ENCODE measurements at regions not wholly inside any gene's neighbourhood (a gene's known extent, or its start where the extent isn't known, plus 50 kb on each side); places are given as distances from the start of the nearest gene placed in this dataset.
"Not testable (repeated sequence)": the region's sequence is repeated elsewhere in the genome, so short reads cannot be mapped to it uniquely, and the experiment has no call there.

DNA sequence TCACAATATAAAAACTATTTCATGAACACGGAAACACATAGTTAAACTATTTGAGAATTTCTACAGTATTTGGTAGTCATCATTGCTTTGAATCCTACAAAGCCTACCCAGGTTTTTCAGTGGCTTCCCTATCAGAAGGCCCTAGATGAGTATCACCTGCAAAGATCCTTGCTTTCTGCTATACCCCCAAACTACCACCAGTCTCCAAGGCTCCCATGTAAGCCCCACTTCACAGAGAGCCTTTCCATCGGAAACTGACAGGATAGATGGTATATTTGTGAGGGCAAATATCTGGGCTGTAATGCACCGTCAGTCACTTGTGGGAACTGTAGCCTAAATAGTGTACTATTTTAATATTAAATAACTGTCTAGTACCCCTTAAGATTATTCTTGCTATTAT, 674.3 kb downstream of the BRINP3 start:
- DNase-seq (ENCODE audit: low spot score) = no peak

GRCh38 chr1:189804352-189804751, 673.3 kb downstream of the BRINP3 start:
- no peak for DNase-seq (ENCODE audit: low spot score)

DNA sequence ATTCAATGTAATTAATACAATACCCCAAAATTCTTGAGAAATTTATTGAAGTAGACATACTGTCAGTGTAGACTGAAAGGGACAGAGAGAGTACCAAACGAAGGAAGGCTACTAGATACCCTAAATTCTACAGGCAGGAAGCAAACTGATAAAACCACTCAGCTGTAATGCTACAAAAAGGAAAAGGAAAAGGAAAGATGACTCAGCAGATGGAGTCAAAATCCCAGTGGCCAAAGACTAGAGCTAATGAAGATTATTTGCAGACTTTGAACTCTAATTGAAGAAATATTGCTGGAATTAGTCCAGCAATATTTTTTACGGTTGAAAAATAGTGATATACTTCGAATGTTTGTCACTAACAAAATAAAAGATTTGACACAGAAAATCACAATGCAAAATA, 671.9 kb downstream of the BRINP3 start:
- no peak for DNase-seq (ENCODE audit: low spot score)

DNA sequence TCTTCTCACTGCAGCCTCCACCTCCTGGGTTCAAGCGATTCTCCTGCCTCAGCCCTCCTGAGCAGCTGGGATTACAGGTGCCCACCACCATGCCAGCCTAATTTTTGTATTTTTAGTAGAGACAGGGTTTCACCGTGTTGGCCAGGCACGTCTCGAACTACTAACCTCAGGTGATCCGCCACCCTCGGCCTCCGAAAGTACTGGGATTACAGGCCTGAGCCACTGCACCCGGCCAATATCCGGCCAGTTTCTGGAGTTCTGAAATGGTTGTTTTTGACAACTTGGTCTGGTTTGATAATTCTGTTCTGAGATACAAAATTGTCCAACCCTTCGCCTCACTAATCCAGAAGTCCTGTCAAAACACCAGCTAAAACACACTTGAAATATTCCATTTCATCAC, 667.0 kb downstream of the BRINP3 start:
- DNase-seq (ENCODE audit: low spot score) = not testable (repeated sequence)

- no peak for DNase-seq (ENCODE audit: low spot score)
Observed at GRCh38 chr1:189811960-189812359, 665.7 kb downstream of the BRINP3 start.

- no peak for DNase-seq (ENCODE audit: low spot score)
Observed at GRCh38 chr1:189816558-189816957, 661.1 kb downstream of the BRINP3 start.

DNA sequence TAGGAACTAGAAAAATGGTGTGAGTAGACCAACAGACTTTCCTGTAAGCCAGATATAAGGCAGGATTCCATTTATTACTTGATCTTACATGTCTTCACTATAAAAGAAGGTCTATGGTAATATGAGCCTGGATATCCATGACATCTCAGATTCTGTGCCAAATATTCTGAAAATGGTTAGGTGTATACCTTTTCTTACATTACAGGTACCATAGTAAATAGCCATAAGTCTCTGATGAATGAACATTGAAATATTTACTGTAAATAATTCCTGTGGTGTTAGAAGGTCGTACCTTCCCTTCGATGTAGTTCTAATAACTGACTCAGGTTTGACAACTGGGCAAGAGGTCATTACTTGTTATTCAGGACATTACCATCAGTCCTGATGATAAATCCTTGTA, 657.9 kb downstream of the BRINP3 start:
- DNase-seq (ENCODE audit: low spot score) = no peak

DNA sequence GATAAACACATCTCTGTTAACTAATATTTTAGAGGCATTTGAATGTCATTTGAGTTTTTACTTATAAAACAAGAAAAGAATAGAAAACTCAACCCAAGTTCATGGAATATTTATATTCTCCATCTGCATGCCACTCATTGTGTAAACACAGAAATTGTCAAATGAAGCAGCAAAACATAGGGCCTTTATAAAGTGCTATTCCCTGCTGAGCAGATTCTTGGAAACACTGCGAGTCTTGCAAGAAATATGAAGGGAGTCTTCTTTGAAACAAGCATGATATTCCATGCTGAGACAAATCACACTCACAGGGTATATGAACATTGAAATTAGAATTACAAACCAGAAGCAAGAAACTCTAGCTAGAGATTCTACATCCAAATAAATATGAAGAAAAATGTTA, 655.8 kb downstream of the BRINP3 start:
- no peak for DNase-seq (ENCODE audit: low spot score)

DNA sequence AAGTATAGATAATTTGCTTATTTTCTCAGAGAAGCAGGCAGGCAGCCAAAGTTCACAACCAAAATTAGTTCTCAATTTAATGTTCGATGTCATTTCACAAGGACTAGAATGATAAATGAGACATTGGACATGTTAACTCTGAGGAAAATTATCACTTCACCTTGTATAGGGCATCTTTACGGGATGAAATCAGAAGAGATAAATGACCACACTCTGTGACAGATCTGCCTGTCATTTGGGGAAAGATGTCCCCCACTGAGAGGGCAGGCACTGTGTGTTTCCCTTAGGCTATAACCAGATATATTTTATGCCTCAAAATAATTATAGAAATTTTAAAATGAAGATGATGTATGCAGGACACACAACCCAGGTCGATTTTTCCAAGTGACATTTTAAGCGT, 642.9 kb downstream of the BRINP3 start:
- no peak for DNase-seq (ENCODE audit: low spot score)

GRCh38 chr1:189847613-189848012, 630.1 kb downstream of the BRINP3 start:
- DNase-seq (ENCODE audit: low spot score) = no peak

- no peak for DNase-seq (ENCODE audit: low spot score)
Observed at GRCh38 chr1:189851806-189852367, 625.8 kb downstream of the BRINP3 start.

GRCh38 chr1:189859385-189859977, 618.2 kb downstream of the BRINP3 start:
- no peak for DNase-seq (ENCODE audit: low spot score)

DNA sequence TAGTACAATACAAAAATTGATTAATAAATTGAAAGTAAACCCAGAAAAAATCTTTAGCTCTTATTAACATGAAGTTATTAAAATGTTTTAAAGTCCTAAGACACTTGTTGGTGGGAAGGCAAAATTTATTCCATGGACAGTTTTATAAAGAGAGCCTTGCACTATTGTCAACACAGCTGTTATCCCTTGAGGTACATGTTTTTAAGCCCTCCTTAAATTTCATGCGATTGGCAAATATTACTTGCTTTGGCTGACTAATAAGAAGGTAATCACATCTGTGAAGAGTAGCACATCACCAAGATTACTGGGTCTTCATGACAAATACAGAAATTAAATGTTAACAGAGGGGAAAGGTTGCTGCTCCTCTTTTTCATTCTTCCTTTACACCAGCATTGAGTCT, 611.1 kb downstream of the BRINP3 start:
- DNase-seq (ENCODE audit: low spot score) = no peak

DNA sequence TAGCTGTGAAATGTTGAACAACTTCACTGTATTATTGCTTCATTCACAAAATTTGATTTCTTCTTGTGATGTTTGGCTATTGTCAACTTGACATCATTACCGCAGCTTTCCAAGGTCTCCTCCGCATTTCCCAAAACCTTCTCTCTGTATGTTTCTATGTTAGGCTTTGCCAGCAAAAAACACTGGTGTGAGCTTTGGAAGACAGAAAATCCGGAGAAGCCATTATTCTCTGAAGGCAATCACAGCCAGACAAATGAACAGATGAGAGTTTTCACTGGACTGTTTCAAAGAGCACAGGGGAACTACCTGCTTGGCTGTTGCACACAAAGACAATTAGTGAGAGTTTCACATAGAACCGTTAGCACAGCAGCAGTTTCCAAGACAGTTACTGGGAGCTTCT, 609.6 kb downstream of the BRINP3 start:
- no peak for DNase-seq (ENCODE audit: low spot score)

DNA sequence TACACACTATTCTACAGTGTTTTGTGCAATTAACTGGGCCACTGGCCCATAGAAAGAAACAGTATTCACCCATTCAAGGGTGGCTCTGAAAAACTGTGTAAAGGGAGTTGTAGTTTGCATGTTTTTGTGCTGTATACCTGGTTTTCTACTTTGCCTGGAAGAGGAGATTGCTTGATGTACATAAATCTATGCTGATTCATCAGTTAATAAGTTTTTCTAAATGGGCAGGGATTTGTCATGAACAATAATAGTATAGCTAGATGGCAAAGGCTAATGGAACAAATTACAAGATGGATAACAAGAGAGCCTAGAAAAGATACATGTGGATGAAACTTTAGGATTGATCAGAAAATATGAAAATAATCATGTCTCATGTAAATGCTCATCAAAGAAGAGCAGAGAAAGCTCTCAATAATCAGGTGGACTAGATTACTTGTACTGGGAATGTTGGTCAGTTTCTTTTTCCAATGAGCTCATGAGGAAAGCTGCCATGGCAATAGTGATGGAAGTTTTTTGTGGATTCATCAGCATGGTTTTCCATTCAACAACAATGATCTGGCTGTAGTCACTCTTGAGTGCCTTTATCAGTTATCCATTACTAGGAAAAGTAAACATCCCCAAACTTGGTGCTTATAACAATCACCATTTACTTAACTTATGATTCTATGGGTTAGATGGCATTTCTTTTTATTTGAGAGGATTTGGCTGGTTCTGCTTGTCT, 602.8 kb downstream of the BRINP3 start:
- DNase-seq (ENCODE audit: low spot score) = no peak

GRCh38 chr1:189880135-189880534, 597.5 kb downstream of the BRINP3 start:
- no peak for DNase-seq (ENCODE audit: low spot score)

GRCh38 chr1:189899686-189900425, 577.8 kb downstream of the BRINP3 start:
- DNase-seq (ENCODE audit: low spot score) = no peak

DNA sequence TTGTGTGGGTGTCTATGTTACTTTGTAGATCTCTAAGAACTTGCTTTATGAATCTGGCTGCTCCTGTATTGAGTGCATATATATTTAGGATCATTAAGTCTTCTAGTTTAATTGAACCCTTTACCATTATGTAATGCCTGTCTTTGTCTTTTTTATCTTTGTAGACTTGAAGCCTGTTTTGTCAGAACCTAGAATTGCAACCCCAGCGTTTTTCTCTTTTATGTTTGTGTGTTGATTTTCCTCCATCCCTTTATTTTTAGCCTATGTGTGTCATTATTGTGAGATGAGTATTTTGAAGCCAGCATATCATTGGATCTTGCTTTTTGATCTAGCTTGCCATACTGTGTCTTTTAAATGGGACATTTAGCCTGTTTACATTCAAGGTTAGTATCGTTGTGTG, 573.2 kb downstream of the BRINP3 start:
- no peak for DNase-seq (ENCODE audit: low spot score)

DNA sequence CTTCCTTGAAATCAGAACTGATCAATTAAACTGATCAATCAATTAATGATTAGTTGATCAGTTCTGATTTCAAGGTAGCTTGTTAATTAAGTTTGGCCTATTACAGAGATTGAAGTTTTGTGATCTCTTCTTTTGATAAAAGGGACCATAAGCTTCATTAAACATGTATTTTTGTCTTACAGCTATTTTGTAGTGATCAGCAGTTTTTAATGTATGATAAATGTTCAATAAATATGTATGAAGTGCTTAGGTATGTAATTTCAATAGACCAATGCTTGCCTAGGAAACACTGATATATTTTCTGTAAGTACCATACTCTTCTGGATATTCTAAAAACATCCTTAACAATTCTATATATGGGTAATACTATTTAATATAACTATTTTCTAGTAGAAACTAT, 569.6 kb downstream of the BRINP3 start:
- no peak for DNase-seq (ENCODE audit: low spot score)

DNA sequence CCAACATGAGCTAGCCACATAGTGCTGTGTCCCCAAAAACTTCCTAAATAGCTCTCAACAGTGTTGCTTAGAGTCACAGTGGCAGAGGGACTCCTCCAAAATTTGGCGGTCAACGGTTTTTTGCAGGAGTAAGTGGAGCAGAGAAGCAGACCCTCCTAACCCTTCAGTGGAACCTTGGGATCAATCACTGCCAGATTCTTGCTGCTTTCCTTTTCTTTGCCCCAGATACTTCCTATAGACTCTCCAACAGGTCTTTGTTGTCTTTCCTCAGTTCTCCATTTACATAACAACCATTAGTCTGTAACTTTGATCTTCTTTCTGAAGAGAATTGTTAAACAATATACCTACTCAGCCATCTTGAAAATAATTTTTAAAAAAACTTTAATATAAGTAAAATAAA, 556.1 kb downstream of the BRINP3 start:
- no peak for DNase-seq (ENCODE audit: low spot score)

GRCh38 chr1:189927641-189928040, 550.0 kb downstream of the BRINP3 start:
- no peak for DNase-seq (ENCODE audit: low spot score)

- no peak for DNase-seq (ENCODE audit: low spot score)
Observed at GRCh38 chr1:189929501-189930099, 548.1 kb downstream of the BRINP3 start.

All from umbilical cord (tissue), 1 donor.